ENCODE measurements at regions not wholly inside any gene's neighbourhood (a gene's known extent, or its start where the extent isn't known, plus 50 kb on each side); places are given as distances from the start of the nearest gene placed in this dataset.

GRCh38 chr10:3502673-3503072, 282.3 kb downstream of the KLF6 start:
- Histone ChIP-seq H4K91ac (ENCODE audit: insufficient read depth, low read depth, low read length) (no peak overlapping the region), H3K23ac (ENCODE audit: low read depth, low read length) (no peak overlapping the region), H3K4me2 (ENCODE audit: low read depth, low read length) (no peak overlapping the region), H3K9ac (ENCODE audit: low read depth, low read length) (no peak overlapping the region), H2BK120ac (ENCODE audit: low read depth, low read length) (no peak overlapping the region), H4K20me1 (ENCODE audit: insufficient read depth, low read length) (no peaks in the 10 kb centered on the region), H2BK15ac (ENCODE audit: low read depth, low read length) (no peak overlapping the region), H3K27ac (ENCODE audit: insufficient read depth, low read length) (no peak overlapping the region), H3K4me3 (ENCODE audit: insufficient read depth, low read depth, low read length) (no peak overlapping the region), H2AK9ac (replicated peaks; ENCODE audit: low read depth, low read length, poor library complexity) (no peak overlapping the region), H2AFZ (replicated peaks; ENCODE audit: low read length, poor library complexity) (no peak overlapping the region), H3K27me3 (ENCODE audit: control insufficient read depth, insufficient read depth, low read length) (no peaks in the 10 kb centered on the region), H3K56ac (ENCODE audit: extremely low read depth, insufficient read depth, low read length) (no peak overlapping the region), H3K36me3 (ENCODE audit: control insufficient read depth, insufficient read depth, low read length) (no peaks in the 10 kb centered on the region), H3K79me1 (ENCODE audit: low read depth in 1 of 2, low read length in 2 of 2) (no peaks in the 10 kb centered on the region), H3K14ac (replicated peaks; ENCODE audit: low read depth, low read length) (no peak overlapping the region), H3K4ac (ENCODE audit: low read depth, low read length) (no peak overlapping the region), H2AK5ac (ENCODE audit: low read depth, low read length) (no peak overlapping the region), H2BK5ac (ENCODE audit: low read depth, low read length, poor library complexity, severe bottlenecking) (no peak overlapping the region), H4K5ac (ENCODE audit: low read depth, low read length) (no peak overlapping the region), H4K8ac (ENCODE audit: low read depth in 2 of 2, low read length in 2 of 2) (no peak overlapping the region), H3K4me1 (ENCODE audit: control insufficient read depth, insufficient read depth, low read length) (peaks cover 2% of the 10 kb centered on the region), H2BK20ac (ENCODE audit: low read depth, low read length) (peak overlapping the region; percentile 1; the same call in 1 of the 2 replicates), H3K9me1 (ENCODE audit: insufficient read depth, low read length) (peaks cover 5% of the 10 kb centered on the region; the same call in 1 of the 2 replicates), H3K9me3 (ENCODE audit: control insufficient read depth, insufficient read depth, low read length) (no peaks in the 10 kb centered on the region), H3K18ac (ENCODE audit: low read depth, low read length) (no peak overlapping the region)
- ChIA-PET POLR2A (ENCODE audit: unreplicated experiment) (no interaction called here), CTCF (no interaction called here)
- dilution Hi-C loops (cut with HindIII; ENCODE audit: low sequenced_read_pairs, unreplicated experiment) (no loop called here), intact Hi-C loops (cut with micrococcal nuclease) (no loop called here), in situ Hi-C loops (cut with MboI; ENCODE audit: low sequenced_read_pairs) (no loop called here)
- TF ChIP-seq FOS (IDR thresholded peaks at IDR 0.05; ENCODE audit: low read depth, low read length) (no peak), SMC3 (IDR thresholded peaks at IDR 0.05; ENCODE audit: low read depth, low read length) (no peak), CEBPB (IDR thresholded peaks at IDR 0.05; ENCODE audit: low read depth, low read length) (no peak), NFE2L2 (IDR thresholded peaks at IDR 0.05; ENCODE audit: low read depth, low read length) (no peak), CHD1 (IDR thresholded peaks at IDR 0.05; ENCODE audit: low read depth, low read length) (no peak), MXI1 (IDR thresholded peaks at IDR 0.05; ENCODE audit: borderline replicate concordance, low read depth, low read length) (no peak), ELK1 (IDR thresholded peaks at IDR 0.05; ENCODE audit: borderline replicate concordance, low read depth, low read length) (no peak), RCOR1 (IDR thresholded peaks at IDR 0.05; ENCODE audit: insufficient replicate concordance, low read length) (no peak), RFX5 (IDR thresholded peaks at IDR 0.05; ENCODE audit: low read depth, low read length) (no peak), POLR2A (IDR thresholded peaks at IDR 0.05; ENCODE audit: low read depth, low read length) (no peak), MAFK (IDR thresholded peaks at IDR 0.05; ENCODE audit: low read depth, low read length) (no peak), CTCF (conservative IDR thresholded peaks at IDR 0.05; ENCODE audit: low read depth, low read length) (no peak), RAD21 (IDR thresholded peaks at IDR 0.05; ENCODE audit: low read length) (no peak), MAZ (IDR thresholded peaks at IDR 0.05; ENCODE audit: borderline replicate concordance, low read depth, low read length) (no peak), USF2 (IDR thresholded peaks at IDR 0.05; ENCODE audit: low read depth, low read length) (no peak), BHLHE40 (IDR thresholded peaks at IDR 0.05; ENCODE audit: low read depth, low read length) (no peak)
- 90% methylated on average over 5 of the region's 6 CpGs; no CpG with 5 or more reads in 1 of the 2 experiments for WGBS, 2 experiments (ENCODE audit: extremely low coverage in 2 of 2, insufficient read length in 1 of 2)
- BruUV-seq (replicated peaks): no TSS peak
- no peak for ATAC-seq (ENCODE audit: low read depth)
- DNase-seq: no peak
